ENCODE measurements at regions not wholly inside any gene's neighbourhood (a gene's known extent, or its start where the extent isn't known, plus 50 kb on each side); places are given as distances from the start of the nearest gene placed in this dataset.

DNA sequence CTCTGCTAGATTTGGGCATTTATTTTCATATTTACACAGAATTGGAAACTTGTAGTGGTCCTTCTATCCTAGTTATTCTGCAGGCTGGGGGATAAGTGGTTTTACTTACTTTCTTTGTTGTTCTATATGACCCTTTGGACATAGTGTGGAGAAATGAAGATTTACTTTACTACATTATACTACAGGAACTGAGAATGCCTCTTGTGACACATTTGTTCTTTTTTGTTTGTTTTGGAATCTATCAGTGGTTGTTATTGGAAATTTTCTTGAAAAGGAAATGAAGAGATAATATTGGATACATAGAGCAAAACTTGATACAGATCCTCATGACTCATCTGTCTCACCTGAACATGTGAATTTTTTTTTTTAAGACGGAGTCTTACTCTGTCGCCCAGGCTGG is 146.1 kb upstream of the DPYD start:
- no peak for TF ChIP-seq SPI1 (IDR thresholded peaks at IDR 0.05; ENCODE audit: borderline replicate concordance, low read depth)
- TF ChIP-seq, protein P1, sequence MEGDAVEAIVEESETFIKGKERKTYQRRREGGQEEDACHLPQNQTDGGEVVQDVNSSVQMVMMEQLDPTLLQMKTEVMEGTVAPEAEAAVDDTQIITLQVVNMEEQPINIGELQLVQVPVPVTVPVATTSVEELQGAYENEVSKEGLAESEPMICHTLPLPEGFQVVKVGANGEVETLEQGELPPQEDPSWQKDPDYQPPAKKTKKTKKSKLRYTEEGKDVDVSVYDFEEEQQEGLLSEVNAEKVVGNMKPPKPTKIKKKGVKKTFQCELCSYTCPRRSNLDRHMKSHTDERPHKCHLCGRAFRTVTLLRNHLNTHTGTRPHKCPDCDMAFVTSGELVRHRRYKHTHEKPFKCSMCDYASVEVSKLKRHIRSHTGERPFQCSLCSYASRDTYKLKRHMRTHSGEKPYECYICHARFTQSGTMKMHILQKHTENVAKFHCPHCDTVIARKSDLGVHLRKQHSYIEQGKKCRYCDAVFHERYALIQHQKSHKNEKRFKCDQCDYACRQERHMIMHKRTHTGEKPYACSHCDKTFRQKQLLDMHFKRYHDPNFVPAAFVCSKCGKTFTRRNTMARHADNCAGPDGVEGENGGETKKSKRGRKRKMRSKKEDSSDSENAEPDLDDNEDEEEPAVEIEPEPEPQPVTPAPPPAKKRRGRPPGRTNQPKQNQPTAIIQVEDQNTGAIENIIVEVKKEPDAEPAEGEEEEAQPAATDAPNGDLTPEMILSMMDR (IDR thresholded peaks at IDR 0.05; ENCODE audit: insufficient read depth, low read length), result no peak
- TF ChIP-seq POLR2AphosphoS5 (IDR thresholded peaks at IDR 0.05; ENCODE audit: low read depth), result no peak
- TF ChIP-seq, protein P2, sequence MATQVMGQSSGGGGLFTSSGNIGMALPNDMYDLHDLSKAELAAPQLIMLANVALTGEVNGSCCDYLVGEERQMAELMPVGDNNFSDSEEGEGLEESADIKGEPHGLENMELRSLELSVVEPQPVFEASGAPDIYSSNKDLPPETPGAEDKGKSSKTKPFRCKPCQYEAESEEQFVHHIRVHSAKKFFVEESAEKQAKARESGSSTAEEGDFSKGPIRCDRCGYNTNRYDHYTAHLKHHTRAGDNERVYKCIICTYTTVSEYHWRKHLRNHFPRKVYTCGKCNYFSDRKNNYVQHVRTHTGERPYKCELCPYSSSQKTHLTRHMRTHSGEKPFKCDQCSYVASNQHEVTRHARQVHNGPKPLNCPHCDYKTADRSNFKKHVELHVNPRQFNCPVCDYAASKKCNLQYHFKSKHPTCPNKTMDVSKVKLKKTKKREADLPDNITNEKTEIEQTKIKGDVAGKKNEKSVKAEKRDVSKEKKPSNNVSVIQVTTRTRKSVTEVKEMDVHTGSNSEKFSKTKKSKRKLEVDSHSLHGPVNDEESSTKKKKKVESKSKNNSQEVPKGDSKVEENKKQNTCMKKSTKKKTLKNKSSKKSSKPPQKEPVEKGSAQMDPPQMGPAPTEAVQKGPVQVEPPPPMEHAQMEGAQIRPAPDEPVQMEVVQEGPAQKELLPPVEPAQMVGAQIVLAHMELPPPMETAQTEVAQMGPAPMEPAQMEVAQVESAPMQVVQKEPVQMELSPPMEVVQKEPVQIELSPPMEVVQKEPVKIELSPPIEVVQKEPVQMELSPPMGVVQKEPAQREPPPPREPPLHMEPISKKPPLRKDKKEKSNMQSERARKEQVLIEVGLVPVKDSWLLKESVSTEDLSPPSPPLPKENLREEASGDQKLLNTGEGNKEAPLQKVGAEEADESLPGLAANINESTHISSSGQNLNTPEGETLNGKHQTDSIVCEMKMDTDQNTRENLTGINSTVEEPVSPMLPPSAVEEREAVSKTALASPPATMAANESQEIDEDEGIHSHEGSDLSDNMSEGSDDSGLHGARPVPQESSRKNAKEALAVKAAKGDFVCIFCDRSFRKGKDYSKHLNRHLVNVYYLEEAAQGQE (IDR thresholded peaks at IDR 0.05; ENCODE audit: insufficient replicate concordance, low read depth), result no peak
